H1 (cell line): ENCODE measurements at regions not wholly inside any gene's neighbourhood (a gene's known extent, or its start where the extent isn't known, plus 50 kb on each side); places are given as distances from the start of the nearest gene placed in this dataset.

ENCODE experiments used
- CHD7 ChIP-seq: fragments of 300-600 bp; sonication (generic); IDR thresholded peaks from 2 replicates; pipeline ENCODE4 v1.7.1; 2012; ENCODE audit warnings: low read length, moderate library complexity, mild to moderate bottlenecking, inconsistent platforms; ENCODE audit not compliant: insufficient replicate concordance
- CTBP2 ChIP-seq: IDR thresholded peaks from 2 replicates; pipeline ENCODE4 v1.7.0; 2011; ENCODE audit warnings: borderline replicate concordance, mild to moderate bottlenecking, moderate library complexity, mixed read lengths, low read length; ENCODE audit not compliant: insufficient read depth, insufficient read length
- EP300 ChIP-seq, 2 experiments: IDR thresholded peaks; 1 replicate in 1 of 2; 2 replicates in 1 of 2; pipeline ENCODE4 v1.6.1; 2011 to 2012; ENCODE audit warnings: low read depth in 2 of 2, low read length in 2 of 2, mild to moderate bottlenecking in 2 of 2, borderline replicate concordance in 1 of 2, inconsistent platforms in 1 of 2, moderate library complexity in 1 of 2
- HDAC2 ChIP-seq, 2 experiments: fragments of 300-600 bp in 1 of 2; sonication (generic) in 1 of 2; IDR thresholded peaks; 2 replicates each; pipeline ENCODE4 v1.6.1; 2011 to 2012; ENCODE audit warnings: low read depth in 2 of 2, low read length in 2 of 2, mild to moderate bottlenecking in 2 of 2, moderate library complexity in 2 of 2, borderline replicate concordance in 1 of 2, inconsistent platforms in 1 of 2
- KDM4A ChIP-seq: IDR thresholded peaks from one replicate; pipeline ENCODE4 v1.7.1; 2012; ENCODE audit warnings: low read depth, mild to moderate bottlenecking, moderate library complexity, low read length, inconsistent platforms; ENCODE audit not compliant: severe bottlenecking
- POLR2AphosphoS5 ChIP-seq: IDR thresholded peaks from 2 replicates; pipeline ENCODE4 v1.6.1; 2011; ENCODE audit warnings: low read depth, low read length
- RFX5 ChIP-seq: IDR thresholded peaks from 2 replicates; pipeline ENCODE4 v1.6.1; 2011; ENCODE audit warnings: low read depth, low read length, improper control_type of control experiment, borderline replicate concordance
- RXRA ChIP-seq: IDR thresholded peaks from 2 replicates; pipeline ENCODE4 v1.6.1; 2011; ENCODE audit warnings: low read depth, mild to moderate bottlenecking, low read length, moderate library complexity; ENCODE audit not compliant: insufficient read depth
- TCF12 ChIP-seq: IDR thresholded peaks from 2 replicates; pipeline ENCODE4 v1.6.1; 2011; ENCODE audit warnings: low read depth, mild to moderate bottlenecking, low read length

GRCh38 chr16:62940569-62940968 is 904.3 kb upstream of the CDH8 start (continued):
- TF ChIP-seq CHD7 (no peak), TCF12 (no peak), KDM4A (no peak), CTBP2 (no peak), RXRA (no peak), EP300 (IDR thresholded peaks at IDR 0.05; ENCODE audit: borderline replicate concordance in 1 of 2, low read depth in 2 of 2, low read length in 2 of 2) (no peak), RFX5 (no peak), POLR2AphosphoS5 (no peak), HDAC2 (IDR thresholded peaks at IDR 0.05; ENCODE audit: borderline replicate concordance in 1 of 2, low read depth in 2 of 2, low read length in 2 of 2) (no peak)
